ENCODE measurements at regions not wholly inside any gene's neighbourhood (a gene's known extent, or its start where the extent isn't known, plus 50 kb on each side); places are given as distances from the start of the nearest gene placed in this dataset.

GRCh38 chr7:64407148-64407547, 93.4 kb downstream of the ZNF736 start:
- ChIA-PET POLR2A (no interaction called here), CTCF (no interaction called here)
- Mint-ChIP-seq H3K27me3 (no peaks in the 10 kb centered on the region), H3K27ac (no peak overlapping the region), H3K4me1 (no peaks in the 10 kb centered on the region), H3K9me3 (ENCODE audit: insufficient read depth) (peaks cover 7% of the 10 kb centered on the region), H3K4me3 (no peak overlapping the region)
- H3K4me3 ChIP-seq (ENCODE audit: control extremely low read depth in 1 of 5, extremely low read depth in 1 of 5, insufficient read depth in 1 of 5, low read depth in 2 of 5, low read length in 4 of 5), result no peak overlapping the region
- no peak for TF ChIP-seq EZH2 (IDR thresholded peaks at IDR 0.05; ENCODE audit: borderline replicate concordance, insufficient read depth, low read depth, low read length, poor library complexity, severe bottlenecking)
- no peak for TF ChIP-seq CTCF (IDR thresholded peaks at IDR 0.05)
- no peaks in the 10 kb centered on the region for H3K4me1 ChIP-seq (ENCODE audit: control insufficient read depth in 2 of 2, insufficient read depth in 2 of 2, low read length in 2 of 2)
- peaks cover 0 to 24% (median 2%) of the 10 kb centered on the region in 3 donors for H3K9me3 ChIP-seq (ENCODE audit: control extremely low read depth in 1 of 3, control insufficient read depth in 2 of 3, insufficient read depth in 1 of 3, low read length in 2 of 3)
- 94% methylated on average over 12 of the region's 18 CpGs for WGBS (ENCODE audit: insufficient coverage)
- no peak overlapping the region for H3K27ac ChIP-seq (ENCODE audit: low read length in 2 of 2)
- intact Hi-C loops (cut with micrococcal nuclease), result no loop called here
- no peak overlapping the region for H2AFZ ChIP-seq (ENCODE audit: insufficient read depth, low read depth, low read length, poor library complexity, severe bottlenecking)
- H3K36me3 ChIP-seq (replicated peaks in 1 of 2; ENCODE audit: control extremely low read depth in 1 of 2, control insufficient read depth in 1 of 2, extremely low read depth in 1 of 2, insufficient read depth in 2 of 2, low read length in 1 of 2), result no peaks in the 10 kb centered on the region
- H4K20me1 ChIP-seq (ENCODE audit: control insufficient read depth, insufficient read depth, low read length, poor library complexity, severe bottlenecking), result no peaks in the 10 kb centered on the region
- H3K79me2 ChIP-seq (ENCODE audit: control insufficient read depth, insufficient read depth, low read length), result no peaks in the 10 kb centered on the region
- no peak for ATAC-seq (ENCODE audit: low read depth)
- no peak overlapping the region for H3K4me2 ChIP-seq (replicated peaks; ENCODE audit: low read depth, low read length, poor library complexity, severe bottlenecking)
- no peak for DNase-seq
- H3K9ac ChIP-seq (ENCODE audit: low read length), result no peak overlapping the region
- H3K27me3 ChIP-seq (replicated peaks in 1 of 4; ENCODE audit: control extremely low read depth in 1 of 4, control insufficient read depth in 3 of 4, insufficient read depth in 4 of 4, low read length in 3 of 4), result no peaks in the 10 kb centered on the region
